Fibroblast of mammary gland (primary cell): ENCODE measurements at regions not wholly inside any gene's neighbourhood (a gene's known extent, or its start where the extent isn't known, plus 50 kb on each side); places are given as distances from the start of the nearest gene placed in this dataset.

Source experiments
- DNase-seq: peaks from one replicate; pipeline ENCODE4 v3.0.0-alpha.2; 2010; ENCODE audit warnings: low read depth
- H3K4me3 ChIP-seq: 2 replicates; pipeline ENCODE4 v1.5.1; 2011; ENCODE audit warnings: low read depth, mild to moderate bottlenecking, low read length, moderate library complexity; ENCODE audit not compliant: control insufficient read depth
- TF ChIP-seq, protein P1 (sequence below): conservative IDR thresholded peaks from 2 replicates; pipeline ENCODE4 v1.5.1; 2011; ENCODE audit warnings: low read depth, low read length, inconsistent platforms; ENCODE audit not compliant: control insufficient read depth, insufficient read depth

- no peak overlapping the region for H3K4me3 ChIP-seq
- TF ChIP-seq, protein P1, sequence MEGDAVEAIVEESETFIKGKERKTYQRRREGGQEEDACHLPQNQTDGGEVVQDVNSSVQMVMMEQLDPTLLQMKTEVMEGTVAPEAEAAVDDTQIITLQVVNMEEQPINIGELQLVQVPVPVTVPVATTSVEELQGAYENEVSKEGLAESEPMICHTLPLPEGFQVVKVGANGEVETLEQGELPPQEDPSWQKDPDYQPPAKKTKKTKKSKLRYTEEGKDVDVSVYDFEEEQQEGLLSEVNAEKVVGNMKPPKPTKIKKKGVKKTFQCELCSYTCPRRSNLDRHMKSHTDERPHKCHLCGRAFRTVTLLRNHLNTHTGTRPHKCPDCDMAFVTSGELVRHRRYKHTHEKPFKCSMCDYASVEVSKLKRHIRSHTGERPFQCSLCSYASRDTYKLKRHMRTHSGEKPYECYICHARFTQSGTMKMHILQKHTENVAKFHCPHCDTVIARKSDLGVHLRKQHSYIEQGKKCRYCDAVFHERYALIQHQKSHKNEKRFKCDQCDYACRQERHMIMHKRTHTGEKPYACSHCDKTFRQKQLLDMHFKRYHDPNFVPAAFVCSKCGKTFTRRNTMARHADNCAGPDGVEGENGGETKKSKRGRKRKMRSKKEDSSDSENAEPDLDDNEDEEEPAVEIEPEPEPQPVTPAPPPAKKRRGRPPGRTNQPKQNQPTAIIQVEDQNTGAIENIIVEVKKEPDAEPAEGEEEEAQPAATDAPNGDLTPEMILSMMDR, result no peak
- no peak for DNase-seq
Measured at GRCh38 chr10:111926286-111926685, 257.3 kb downstream of the GPAM start.

GRCh38 chr10:111933937-111934336 lies 249.6 kb downstream of the GPAM start:
- no peak overlapping the region for H3K4me3 ChIP-seq
- TF ChIP-seq, protein P1, result peak; percentile 20
- no peak for DNase-seq

DNA sequence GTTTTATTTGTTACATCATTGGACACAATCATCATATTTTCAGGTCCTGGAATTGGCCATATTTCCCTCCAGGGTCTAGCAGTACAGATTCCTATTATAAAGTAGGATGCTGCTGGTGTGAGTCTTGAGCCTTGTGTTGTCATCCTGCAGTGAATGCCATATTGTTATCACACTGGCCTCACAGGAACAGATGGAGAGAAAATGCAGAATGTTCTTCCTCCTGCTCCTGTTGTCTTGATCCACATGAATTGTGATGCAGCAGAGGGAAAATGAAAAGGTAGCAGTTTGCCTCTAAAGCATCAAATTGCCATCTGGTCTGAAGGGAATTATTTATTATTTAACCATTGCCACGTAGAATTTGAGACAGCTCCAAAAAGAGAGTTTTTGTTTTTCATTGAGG lies 248.6 kb downstream of the GPAM start:
- H3K4me3 ChIP-seq, result no peak overlapping the region
- DNase-seq, result no peak
- TF ChIP-seq, protein P1, result no peak

- H3K4me3 ChIP-seq, result no peak overlapping the region
- TF ChIP-seq, protein P1, result no peak
- DNase-seq, result no peak
Measured at GRCh38 chr10:111936143-111936542, 247.4 kb downstream of the GPAM start.

GRCh38 chr10:111944331-111944730 lies 239.2 kb downstream of the GPAM start:
- TF ChIP-seq, protein P1, result no peak
- H3K4me3 ChIP-seq, result no peak overlapping the region
- no peak for DNase-seq

GRCh38 chr10:111953949-111954348 lies 229.6 kb downstream of the GPAM start:
- no peak for DNase-seq
- H3K4me3 ChIP-seq, result no peak overlapping the region
- TF ChIP-seq, protein P1, result no peak

- peak; percentile 8 for DNase-seq
- no peak overlapping the region for H3K4me3 ChIP-seq
- TF ChIP-seq, protein P1, result no peak
Measured at GRCh38 chr10:111954386-111954785, 229.2 kb downstream of the GPAM start.
